ENCODE measurements at regions not wholly inside any gene's neighbourhood (a gene's known extent, or its start where the extent isn't known, plus 50 kb on each side); places are given as distances from the start of the nearest gene placed in this dataset.

GRCh38 chr1:214164173-214164572, 116.8 kb upstream of the SMYD2 start:
- Histone ChIP-seq H3K36me3 (no peaks in the 10 kb centered on the region), H3K27ac (no peak overlapping the region), H3K4me3 (no peak overlapping the region), H3K4me1 (no peaks in the 10 kb centered on the region), H3K27me3 (no peaks in the 10 kb centered on the region), H3K9me3 (no peaks in the 10 kb centered on the region)
- intact Hi-C loops (cut with DNase I) = no loop called here
- no peak for TF ChIP-seq CTCF (IDR thresholded peaks at IDR 0.05)
- no peak for TF ChIP-seq POLR2A (IDR thresholded peaks at IDR 0.05)
- no peak for TF ChIP-seq EP300 (IDR thresholded peaks at IDR 0.05)
- TF ChIP-seq POLR2AphosphoS5 (IDR thresholded peaks at IDR 0.05) = no peak
- DNase-seq = no peak
- 81 to 88% methylated on average over 7 of the region's 7 CpGs for WGBS, 2 donors

GRCh38 chr1:214165850-214166374, 115.0 kb upstream of the SMYD2 start:
- DNase-seq = no peak
- H3K9me3 ChIP-seq = no peaks in the 10 kb centered on the region
- no peak overlapping the region for H3K27ac ChIP-seq
- 71 to 74% methylated on average over 5 of the region's 5 CpGs for WGBS, 2 donors
- TF ChIP-seq POLR2A (IDR thresholded peaks at IDR 0.05) (no peak), CTCF (IDR thresholded peaks at IDR 0.05) (no peak), POLR2AphosphoS5 (IDR thresholded peaks at IDR 0.05) (no peak), EP300 (IDR thresholded peaks at IDR 0.05) (no peak)
- H3K4me1 ChIP-seq = no peaks in the 10 kb centered on the region
- H3K27me3 ChIP-seq = no peaks in the 10 kb centered on the region
- no peaks in the 10 kb centered on the region for H3K36me3 ChIP-seq
- intact Hi-C loops (cut with DNase I) = no loop called here
- no peak overlapping the region for H3K4me3 ChIP-seq

GRCh38 chr1:214174508-214175199, 106.3 kb upstream of the SMYD2 start:
- 26 to 27% methylated on average over 2 of the region's 2 CpGs for WGBS, 2 donors
- intact Hi-C loops (cut with DNase I) = no loop called here
- Histone ChIP-seq H3K9me3 (no peaks in the 10 kb centered on the region), H3K27ac (no peak overlapping the region), H3K27me3 (no peaks in the 10 kb centered on the region), H3K36me3 (no peaks in the 10 kb centered on the region), H3K4me3 (no peak overlapping the region), H3K4me1 (no peaks in the 10 kb centered on the region)
- no peak for TF ChIP-seq POLR2AphosphoS5 (IDR thresholded peaks at IDR 0.05)
- TF ChIP-seq CTCF (IDR thresholded peaks at IDR 0.05) = no peak
- TF ChIP-seq EP300 (IDR thresholded peaks at IDR 0.05) = no peak
- no peak for TF ChIP-seq POLR2A (IDR thresholded peaks at IDR 0.05)
- no peak for DNase-seq

- no peak overlapping the region for H3K27ac ChIP-seq
- intact Hi-C loops (cut with DNase I) = no loop called here
- no peak overlapping the region for H3K4me3 ChIP-seq
- H3K36me3 ChIP-seq = no peaks in the 10 kb centered on the region
- no peaks in the 10 kb centered on the region for H3K4me1 ChIP-seq
- no peak for DNase-seq
- H3K27me3 ChIP-seq = no peaks in the 10 kb centered on the region
- 91 to 98% methylated on average over 2 of the region's 2 CpGs for WGBS, 2 donors
- H3K9me3 ChIP-seq = peaks cover 0 to 5% (median 0%) of the 10 kb centered on the region in 4 donors
- TF ChIP-seq POLR2AphosphoS5 (IDR thresholded peaks at IDR 0.05) (no peak), EP300 (IDR thresholded peaks at IDR 0.05) (no peak), POLR2A (IDR thresholded peaks at IDR 0.05) (no peak), CTCF (IDR thresholded peaks at IDR 0.05) (no peak)
These were observed 102.9 kb upstream of the SMYD2 start for GRCh38 chr1:214178102-214178501.

All from sigmoid colon (tissue), 6 donors.